ENCODE measurements at regions not wholly inside any gene's neighbourhood (a gene's known extent, or its start where the extent isn't known, plus 50 kb on each side); places are given as distances from the start of the nearest gene placed in this dataset.

GRCh38 chr2:120681181-120681580, 54.5 kb upstream of the GLI2 start:
- H3K4me2 ChIP-seq (ENCODE audit: low read length) = no peak overlapping the region
- H3K36me3 ChIP-seq (ENCODE audit: low read depth, low read length) = no peaks in the 10 kb centered on the region
- TF ChIP-seq EZH2 (IDR thresholded peaks at IDR 0.05; ENCODE audit: low read length, unreplicated experiment) (no peak), EZH2phosphoT487 (IDR thresholded peaks at IDR 0.05; ENCODE audit: borderline replicate concordance, low read length) (no peak)
- TF ChIP-seq, protein P1, sequence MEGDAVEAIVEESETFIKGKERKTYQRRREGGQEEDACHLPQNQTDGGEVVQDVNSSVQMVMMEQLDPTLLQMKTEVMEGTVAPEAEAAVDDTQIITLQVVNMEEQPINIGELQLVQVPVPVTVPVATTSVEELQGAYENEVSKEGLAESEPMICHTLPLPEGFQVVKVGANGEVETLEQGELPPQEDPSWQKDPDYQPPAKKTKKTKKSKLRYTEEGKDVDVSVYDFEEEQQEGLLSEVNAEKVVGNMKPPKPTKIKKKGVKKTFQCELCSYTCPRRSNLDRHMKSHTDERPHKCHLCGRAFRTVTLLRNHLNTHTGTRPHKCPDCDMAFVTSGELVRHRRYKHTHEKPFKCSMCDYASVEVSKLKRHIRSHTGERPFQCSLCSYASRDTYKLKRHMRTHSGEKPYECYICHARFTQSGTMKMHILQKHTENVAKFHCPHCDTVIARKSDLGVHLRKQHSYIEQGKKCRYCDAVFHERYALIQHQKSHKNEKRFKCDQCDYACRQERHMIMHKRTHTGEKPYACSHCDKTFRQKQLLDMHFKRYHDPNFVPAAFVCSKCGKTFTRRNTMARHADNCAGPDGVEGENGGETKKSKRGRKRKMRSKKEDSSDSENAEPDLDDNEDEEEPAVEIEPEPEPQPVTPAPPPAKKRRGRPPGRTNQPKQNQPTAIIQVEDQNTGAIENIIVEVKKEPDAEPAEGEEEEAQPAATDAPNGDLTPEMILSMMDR (conservative IDR thresholded peaks at IDR 0.05; ENCODE audit: low read depth, low read length) = no peak
- ChIA-PET CTCF (interaction anchor here (1.0 kb wide), 1 partner anchor 128 kb away, joined by 4 read pairs; no protein-coding TSS in a partner anchor), POLR2A (ENCODE audit: unreplicated experiment) (interaction anchor here (0.6 kb wide), 1 partner anchor 1673 kb away, joined by 4 read pairs; no protein-coding TSS in a partner anchor)
- H3F3A ChIP-seq (ENCODE audit: low read length, unreplicated experiment) = no peaks in the 10 kb centered on the region
- DNase-seq (no peak), ATAC-seq (no peak)
- no peaks in the 10 kb centered on the region for H3K79me2 ChIP-seq (ENCODE audit: low read length)
- H3K9ac ChIP-seq (ENCODE audit: low read length) = no peak overlapping the region
- H3K9me2 ChIP-seq (replicated peaks; ENCODE audit: low read length) = no peaks in the 10 kb centered on the region
- no peak overlapping the region for H3K27ac ChIP-seq (ENCODE audit: low read length)
- no peaks in the 10 kb centered on the region for H3K9me3 ChIP-seq (ENCODE audit: low read length)
- no TSS peak for BruUV-seq (replicated peaks)
- H4K20me1 ChIP-seq (ENCODE audit: low read length) = no peaks in the 10 kb centered on the region
- no peak overlapping the region for H2AFZ ChIP-seq (ENCODE audit: low read length)
- no peaks in the 10 kb centered on the region for H3K27me3 ChIP-seq (ENCODE audit: low read length)
- intact Hi-C loops (cut with micrococcal nuclease) = loop anchor here (2.0 kb wide), 1 partner anchor 238 kb away; no protein-coding TSS in a partner anchor
- peaks cover 14% of the 10 kb centered on the region for H3K4me1 ChIP-seq (ENCODE audit: insufficient read depth, low read length)
- H3K4me3 ChIP-seq (ENCODE audit: low read length) = no peak overlapping the region

- Histone ChIP-seq H3K36me3 (ENCODE audit: low read depth, low read length) (no peaks in the 10 kb centered on the region), H3K4me3 (ENCODE audit: low read length) (no peak overlapping the region), H3K79me2 (ENCODE audit: low read length) (no peaks in the 10 kb centered on the region), H3K9ac (ENCODE audit: low read length) (no peak overlapping the region), H3K9me3 (ENCODE audit: low read length) (no peaks in the 10 kb centered on the region), H4K20me1 (ENCODE audit: low read length) (no peaks in the 10 kb centered on the region), H3K27me3 (ENCODE audit: low read length) (no peaks in the 10 kb centered on the region), H3K4me2 (ENCODE audit: low read length) (no peak overlapping the region), H3K9me2 (replicated peaks; ENCODE audit: low read length) (no peaks in the 10 kb centered on the region), H2AFZ (ENCODE audit: low read length) (no peak overlapping the region), H3K27ac (ENCODE audit: low read length) (no peak overlapping the region), H3F3A (ENCODE audit: low read length, unreplicated experiment) (no peaks in the 10 kb centered on the region), H3K4me1 (ENCODE audit: insufficient read depth, low read length) (peaks cover 14% of the 10 kb centered on the region)
- POLR2A ChIA-PET (ENCODE audit: unreplicated experiment) = interaction anchor here (0.6 kb wide), 1 partner anchor 339 kb away, joined by 4 read pairs; no protein-coding TSS in a partner anchor
- TF ChIP-seq EZH2 (IDR thresholded peaks at IDR 0.05; ENCODE audit: low read length, unreplicated experiment) (no peak), EZH2phosphoT487 (IDR thresholded peaks at IDR 0.05; ENCODE audit: borderline replicate concordance, low read length) (no peak)
- TF ChIP-seq, protein P1 (conservative IDR thresholded peaks at IDR 0.05; ENCODE audit: low read depth, low read length) = no peak
- DNase-seq (no peak), ATAC-seq (no peak)
- intact Hi-C loops (cut with micrococcal nuclease) = loop anchor here (2.0 kb wide), 1 partner anchor 239 kb away; no protein-coding TSS in a partner anchor
- CTCF ChIA-PET = no interaction called here
- BruUV-seq (replicated peaks) = no TSS peak
These were observed 53.9 kb upstream of the GLI2 start for GRCh38 chr2:120681696-120682288.

DNA sequence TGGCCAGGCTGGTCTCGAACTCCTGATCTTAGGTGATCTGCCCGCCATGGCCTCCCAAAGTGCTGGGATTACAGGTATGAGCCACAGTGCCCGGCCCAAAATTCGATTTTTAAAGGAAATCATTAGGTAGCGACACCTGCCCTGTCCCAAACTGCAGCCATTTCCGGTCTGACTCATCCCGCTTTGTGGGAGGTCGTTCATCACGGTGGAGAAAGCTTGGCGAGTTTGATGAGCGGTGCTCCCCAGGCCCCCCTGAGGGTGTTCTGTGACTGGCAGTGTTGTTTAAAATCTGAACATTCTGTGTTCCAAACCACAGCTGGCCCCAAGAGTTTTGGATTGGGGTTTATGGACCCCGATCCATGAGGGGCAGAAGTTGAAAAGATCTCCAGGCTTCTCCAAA, 53.0 kb upstream of the GLI2 start:
- Histone ChIP-seq H3K27me3 (ENCODE audit: low read length) (no peaks in the 10 kb centered on the region), H3K9me2 (replicated peaks; ENCODE audit: low read length) (no peaks in the 10 kb centered on the region), H3K27ac (ENCODE audit: low read length) (no peak overlapping the region), H3F3A (ENCODE audit: low read length, unreplicated experiment) (no peaks in the 10 kb centered on the region), H3K9me3 (ENCODE audit: low read length) (no peaks in the 10 kb centered on the region), H3K4me2 (ENCODE audit: low read length) (no peak overlapping the region), H3K4me3 (ENCODE audit: low read length) (no peak overlapping the region), H3K9ac (ENCODE audit: low read length) (no peak overlapping the region), H2AFZ (ENCODE audit: low read length) (no peak overlapping the region), H3K36me3 (ENCODE audit: low read depth, low read length) (no peaks in the 10 kb centered on the region), H3K4me1 (ENCODE audit: insufficient read depth, low read length) (peaks cover 14% of the 10 kb centered on the region), H3K79me2 (ENCODE audit: low read length) (no peaks in the 10 kb centered on the region), H4K20me1 (ENCODE audit: low read length) (no peaks in the 10 kb centered on the region)
- TF ChIP-seq EZH2phosphoT487 (IDR thresholded peaks at IDR 0.05; ENCODE audit: borderline replicate concordance, low read length) = no peak
- no peak for TF ChIP-seq EZH2 (IDR thresholded peaks at IDR 0.05; ENCODE audit: low read length, unreplicated experiment)
- TF ChIP-seq, protein P1 (conservative IDR thresholded peaks at IDR 0.05; ENCODE audit: low read depth, low read length) = no peak
- ChIA-PET CTCF (interaction anchor here (0.6 kb wide), 1 partner anchor 673 kb away, joined by 4 read pairs; no protein-coding TSS in a partner anchor), POLR2A (ENCODE audit: unreplicated experiment) (no interaction called here)
- ATAC-seq = no peak
- intact Hi-C loops (cut with micrococcal nuclease) = no loop called here
- no TSS peak for BruUV-seq (replicated peaks)
- DNase-seq = no peak

All from PC-3 (cell line).